Psoas muscle (tissue), 7 donors: ENCODE measurements at regions not wholly inside any gene's neighbourhood (a gene's known extent, or its start where the extent isn't known, plus 50 kb on each side); places are given as distances from the start of the nearest gene placed in this dataset.

Experiments used
- ATAC-seq, 4 donors: fragments of 200-7000 bp; cut with Tn5 transposase; one replicate each; pipeline ENCODE4 v1.9.1; 2020; ENCODE audit warnings: moderate library complexity in 3 of 4, mild to moderate bottlenecking in 2 of 4
- DNase-seq, 2 donors: peaks; one replicate each; pipeline ENCODE4 v3.0.0-alpha.2; 2020
- H3K27ac ChIP-seq: fragments of 200-600 bp; one replicate; pipeline ENCODE4 v1.8.0; 2022
- H3K27me3 ChIP-seq, 3 donors: fragments of 200-600 bp in 1 of 3; one replicate each; pipeline versions ENCODE4 v1.6.1 to v1.8.0; 2013 to 2022; ENCODE audit warnings: low read length in 2 of 3, mild to moderate bottlenecking in 2 of 3, moderate library complexity in 1 of 3; ENCODE audit not compliant: insufficient read depth in 3 of 3
- H3K36me3 ChIP-seq, 2 donors: fragments of 200-600 bp in 1 of 2; one replicate each; pipeline versions ENCODE4 v1.6.1 to v1.8.0; 2013 to 2022; ENCODE audit warnings: low read depth in 1 of 2, mild to moderate bottlenecking in 1 of 2, moderate library complexity in 1 of 2; ENCODE audit not compliant: insufficient read depth in 1 of 2
- H3K4me1 ChIP-seq: fragments of 200-600 bp; one replicate; pipeline ENCODE4 v1.8.0; 2022
- H3K4me3 ChIP-seq: fragments of 200-600 bp; one replicate; pipeline ENCODE4 v1.8.0; 2022; ENCODE audit warnings: mild to moderate bottlenecking
- H3K9me3 ChIP-seq: fragments of 200-600 bp; one replicate; pipeline ENCODE4 v1.8.0; 2022
- CTCF ChIP-seq: fragments of 200-600 bp; IDR thresholded peaks from one replicate; pipeline ENCODE4 v1.8.0; 2022; ENCODE audit warnings: antibody characterized with exemption
- WGBS, 3 donors: extraction: QIAGEN DNeasy Blood & Tissue Kit; methylation state at CpG; one replicate each; pipeline versions ENCODE4 v1.1.6 to v1.1.7; 2013; 5-methylcytosine and 5-hydroxymethylcytosine counted together
- intact Hi-C, 2 donors: fragments of 100-400 bp; cut with DNase I; formaldehyde crosslinking; loops; one replicate each; pipeline versions ENCODE4 v1.11.0 to v1.14.2; 2022
- donor health status: healthy with polysubstance abuse.
- donor health status: DM: no; HTN: no; CAD: no; lungs with moderate emphysema.
- donor health status: Bipolar disorder and iron deficiency.
- donor health status: healthy.
- donor health status: DM: yes; HTN: yes; CAD: no.
- donor health status: DM: no; HTN: no; CAD: no.
- donor health status: DM: yes; HTN: yes; CAD: no.

GRCh38 chr4:180603791-180604190, 1639.4 kb upstream of the TENM3 start:
- intact Hi-C loops = no loop called here
- 81 to 91% (median 87%) methylated on average over 2 of the region's 2 CpGs for WGBS, 3 donors
- H3K9me3 ChIP-seq = no peaks in the 10 kb centered on the region

GRCh38 chr4:180610324-180610723, 1632.9 kb upstream of the TENM3 start:
- no peak overlapping the region for H3K27ac ChIP-seq

More at GRCh38 chr4:180603791-180604190, 1639.4 kb upstream of the TENM3 start:
- H3K36me3 ChIP-seq = no peaks in the 10 kb centered on the region
- ATAC-seq (no peak), DNase-seq (no peak)
- no peak for TF ChIP-seq CTCF
- H3K4me3 ChIP-seq = no peak overlapping the region
- no peak overlapping the region for H3K27ac ChIP-seq
- no peaks in the 10 kb centered on the region for H3K27me3 ChIP-seq
- H3K4me1 ChIP-seq = no peaks in the 10 kb centered on the region

GRCh38 chr4:180615746-180616145, 1627.5 kb upstream of the TENM3 start:
- no peak for DNase-seq
- H3K27ac ChIP-seq = no peak overlapping the region
- no peak for TF ChIP-seq CTCF
- H3K9me3 ChIP-seq = no peaks in the 10 kb centered on the region
- intact Hi-C loops = no loop called here
- no peak for ATAC-seq
- H3K4me3 ChIP-seq = no peak overlapping the region
- WGBS, 3 donors = 70 to 73% (median 71%) methylated on average over 3 of the region's 3 CpGs
- H3K27me3 ChIP-seq = no peaks in the 10 kb centered on the region
- no peaks in the 10 kb centered on the region for H3K4me1 ChIP-seq
- no peaks in the 10 kb centered on the region for H3K36me3 ChIP-seq

More at GRCh38 chr4:180610324-180610723, 1632.9 kb upstream of the TENM3 start:
- H3K36me3 ChIP-seq = no peaks in the 10 kb centered on the region
- ATAC-seq (no peak), DNase-seq (no peak)
- no peaks in the 10 kb centered on the region for H3K4me1 ChIP-seq
- no peaks in the 10 kb centered on the region for H3K27me3 ChIP-seq
- intact Hi-C loops = no loop called here
- no peak overlapping the region for H3K4me3 ChIP-seq
- no peaks in the 10 kb centered on the region for H3K9me3 ChIP-seq
- WGBS, 3 donors = 64 to 75% (median 71%) methylated on average over 2 of the region's 2 CpGs
- TF ChIP-seq CTCF = no peak

- no peak overlapping the region for H3K4me3 ChIP-seq
- H3K27me3 ChIP-seq = no peaks in the 10 kb centered on the region
- no peaks in the 10 kb centered on the region for H3K9me3 ChIP-seq
- 64 to 73% (median 71%) methylated on average over 6 of the region's 6 CpGs for WGBS, 3 donors
- H3K4me1 ChIP-seq = no peaks in the 10 kb centered on the region
- H3K36me3 ChIP-seq = no peaks in the 10 kb centered on the region
- intact Hi-C loops = no loop called here
- no peak for TF ChIP-seq CTCF
- DNase-seq (no peak), ATAC-seq (no peak)
- no peak overlapping the region for H3K27ac ChIP-seq
Measured at GRCh38 chr4:180617196-180617595, 1626.0 kb upstream of the TENM3 start.

GRCh38 chr4:180618396-180618795, 1624.8 kb upstream of the TENM3 start:
- Histone ChIP-seq H3K4me1 (no peaks in the 10 kb centered on the region), H3K36me3 (no peaks in the 10 kb centered on the region), H3K27ac (no peak overlapping the region), H3K4me3 (no peak overlapping the region), H3K9me3 (no peaks in the 10 kb centered on the region), H3K27me3 (no peaks in the 10 kb centered on the region)
- DNase-seq = no peak
- TF ChIP-seq CTCF = no peak
- ATAC-seq = no peak
- 77 to 86% (median 84%) methylated on average over 4 of the region's 4 CpGs for WGBS, 3 donors
- intact Hi-C loops = no loop called here
